Smooth muscle cell (in vitro differentiated cells): ENCODE measurements at regions not wholly inside any gene's neighbourhood (a gene's known extent, or its start where the extent isn't known, plus 50 kb on each side); places are given as distances from the start of the nearest gene placed in this dataset.

Source experiments
- DNase-seq: peaks from one replicate; lab custom pipeline; 2025; ENCODE audit not compliant: unreplicated experiment; lab: John Stamatoyannopoulos, UW
- H2AFZ ChIP-seq: fragments of 200-600 bp; sonication (generic); 2 replicates; pipeline ENCODE4 v1.6.0; 2016; ENCODE audit warnings: antibody characterized with exemption, low read depth, mild to moderate bottlenecking
- H3F3A ChIP-seq: fragments of 200-600 bp; sonication (generic); 2 replicates; pipeline ENCODE4 v1.6.0; 2017; ENCODE audit warnings: antibody characterized with exemption, low read depth
- H3K27ac ChIP-seq: fragments of 200-600 bp; sonication (generic); 2 replicates; pipeline ENCODE4 v1.5.1; 2016; ENCODE audit warnings: low read depth, mild to moderate bottlenecking
- H3K27me3 ChIP-seq: fragments of 200-600 bp; sonication (generic); 2 replicates; pipeline ENCODE4 v1.6.1; 2016; ENCODE audit warnings: low read depth, mild to moderate bottlenecking
- H3K36me3 ChIP-seq: fragments of 200-600 bp; sonication (generic); 2 replicates; pipeline ENCODE4 v1.5.1; 2016; ENCODE audit warnings: low read depth
- H3K4me1 ChIP-seq: fragments of 200-600 bp; sonication (generic); 2 replicates; pipeline ENCODE4 v1.5.1; 2016; ENCODE audit warnings: low read depth
- H3K4me2 ChIP-seq: fragments of 200-600 bp; sonication (generic); 2 replicates; pipeline ENCODE4 v1.6.0; 2016; ENCODE audit warnings: mild to moderate bottlenecking
- H3K4me3 ChIP-seq: fragments of 200-600 bp; sonication (generic); 2 replicates; pipeline ENCODE4 v1.5.1; 2016; ENCODE audit warnings: mild to moderate bottlenecking
- H3K79me2 ChIP-seq: fragments of 200-600 bp; sonication (generic); 2 replicates; pipeline ENCODE4 v1.6.0; 2016; ENCODE audit warnings: low read depth, mild to moderate bottlenecking
- H3K9ac ChIP-seq: fragments of 200-600 bp; sonication (generic); 2 replicates; pipeline ENCODE4 v1.6.0; 2016; ENCODE audit warnings: low read depth
- H3K9me3 ChIP-seq: fragments of 200-600 bp; sonication (generic); replicated peaks from 2 replicates; pipeline ENCODE4 v1.5.1; 2016; ENCODE audit warnings: low read depth
- H4K20me1 ChIP-seq: fragments of 200-600 bp; sonication (generic); 2 replicates; pipeline ENCODE4 v1.6.0; 2016; ENCODE audit warnings: low read depth
- CTCF ChIP-seq: fragments of 200-600 bp; sonication (generic); IDR thresholded peaks from 2 replicates; pipeline ENCODE4 v1.5.1; 2017; ENCODE audit warnings: borderline replicate concordance, mild to moderate bottlenecking, antibody characterized with exemption; ENCODE audit not compliant: insufficient read depth, poor library complexity, severe bottlenecking
- WGBS: methylation state at CpG from one replicate; pipeline ENCODE4 v1.1.7; 2016; ENCODE audit warnings: low lambda C conversion rate; 5-methylcytosine and 5-hydroxymethylcytosine counted together

GRCh38 chr2:217448860-217449259, 553.9 kb downstream of the TNS1 start:
- Histone ChIP-seq H3K4me1 (no peaks in the 10 kb centered on the region), H3K4me3 (no peak overlapping the region), H3F3A (no peaks in the 10 kb centered on the region), H3K9me3 (no peaks in the 10 kb centered on the region), H3K36me3 (no peaks in the 10 kb centered on the region), H3K79me2 (no peaks in the 10 kb centered on the region), H3K27me3 (no peaks in the 10 kb centered on the region), H3K9ac (no peak overlapping the region), H3K4me2 (no peak overlapping the region), H4K20me1 (no peaks in the 10 kb centered on the region), H2AFZ (no peak overlapping the region), H3K27ac (no peak overlapping the region)
- no peak for TF ChIP-seq CTCF
- no peak for DNase-seq
- WGBS = 95% methylated on average over 5 of the region's 5 CpGs

DNA sequence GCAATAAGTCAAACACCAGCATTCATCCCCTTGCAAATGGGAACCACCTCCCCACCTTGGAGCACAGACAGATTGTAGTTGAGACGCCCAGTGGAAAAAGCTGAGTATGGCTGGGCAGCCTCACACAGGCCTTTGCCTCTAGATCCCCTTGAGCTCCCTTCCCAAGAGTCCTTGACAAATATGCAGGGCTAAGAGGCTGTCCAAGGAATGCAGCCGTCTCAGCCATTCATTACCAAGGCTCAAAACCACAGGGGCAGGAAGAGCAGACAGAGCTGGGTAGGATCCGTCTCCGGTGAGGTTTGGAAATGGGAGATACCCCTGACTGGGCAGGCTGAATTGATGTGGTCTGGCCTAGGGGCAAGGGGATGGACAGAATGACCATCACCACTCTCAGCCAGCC, 557.1 kb downstream of the TNS1 start:
- Histone ChIP-seq H3K9ac (no peak overlapping the region), H3K79me2 (no peaks in the 10 kb centered on the region), H3K27me3 (no peaks in the 10 kb centered on the region), H3K4me1 (no peaks in the 10 kb centered on the region), H3K4me2 (no peak overlapping the region), H3K27ac (no peak overlapping the region), H3F3A (no peaks in the 10 kb centered on the region), H3K4me3 (no peak overlapping the region), H3K9me3 (no peaks in the 10 kb centered on the region), H4K20me1 (no peaks in the 10 kb centered on the region), H3K36me3 (no peaks in the 10 kb centered on the region), H2AFZ (no peak overlapping the region)
- DNase-seq = no peak
- TF ChIP-seq CTCF = no peak
- WGBS = 50% methylated on average over 4 of the region's 4 CpGs

- Histone ChIP-seq H3K4me1 (no peaks in the 10 kb centered on the region), H3K4me2 (no peak overlapping the region), H2AFZ (no peak overlapping the region), H3K27me3 (no peaks in the 10 kb centered on the region), H3F3A (no peaks in the 10 kb centered on the region), H3K4me3 (no peak overlapping the region), H3K36me3 (no peaks in the 10 kb centered on the region), H3K27ac (no peak overlapping the region), H3K79me2 (no peaks in the 10 kb centered on the region), H4K20me1 (no peaks in the 10 kb centered on the region), H3K9ac (no peak overlapping the region), H3K9me3 (no peaks in the 10 kb centered on the region)
- DNase-seq = no peak
- TF ChIP-seq CTCF = no peak
Observed at GRCh38 chr2:217444932-217445331, 557.9 kb downstream of the TNS1 start.

DNA sequence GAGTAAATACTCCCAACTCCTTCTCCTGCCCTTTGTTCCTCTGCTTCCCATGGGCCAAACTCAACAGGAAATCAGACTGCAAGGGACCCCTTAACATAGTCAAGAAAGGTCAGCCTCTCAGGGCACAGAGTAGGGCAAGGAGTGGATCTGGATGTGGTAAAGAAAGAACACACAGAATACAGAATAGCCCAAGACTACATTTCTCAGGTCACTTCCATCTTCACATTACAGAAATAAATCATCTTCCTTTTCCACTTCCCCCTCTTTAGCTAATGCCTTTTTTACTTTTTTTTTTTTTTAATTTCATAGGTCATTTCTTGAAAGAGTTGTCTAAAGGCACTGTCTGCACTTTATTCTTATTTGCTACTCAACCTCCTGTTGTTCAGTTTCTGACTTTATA, 558.3 kb downstream of the TNS1 start:
- Histone ChIP-seq H3K36me3 (no peaks in the 10 kb centered on the region), H3F3A (no peaks in the 10 kb centered on the region), H2AFZ (no peak overlapping the region), H3K27me3 (no peaks in the 10 kb centered on the region), H3K79me2 (no peaks in the 10 kb centered on the region), H3K27ac (no peak overlapping the region), H3K9ac (no peak overlapping the region), H3K9me3 (no peaks in the 10 kb centered on the region), H3K4me1 (no peaks in the 10 kb centered on the region), H4K20me1 (no peaks in the 10 kb centered on the region), H3K4me2 (no peak overlapping the region), H3K4me3 (no peak overlapping the region)
- no peak for DNase-seq
- no peak for TF ChIP-seq CTCF
